K562 (cell line): ENCODE measurements at regions not wholly inside any gene's neighbourhood (a gene's known extent, or its start where the extent isn't known, plus 50 kb on each side); places are given as distances from the start of the nearest gene placed in this dataset.

Experiments used
- ATAC-seq: fragments of 200-7000 bp; cut with Tn5 transposase; 3 replicates; pipeline ENCODE4 v1.9.1; 2020; ENCODE audit warnings: moderate library complexity
- BruUV-seq: library from RNA; stranded (reverse); fragments of 400-500 nt; replicated peaks from 2 replicates; lab custom pipeline; 2021; lab: Mats Ljungman, UMichigan
- CTCF ChIA-PET: fragments of 300-600 bp; formaldehyde crosslinking; extraction: SDS; loops from one replicate; lab custom pipeline; 2021; ENCODE audit warnings: low intra/inter-chr PET ratio; lab: Yijun Ruan, JAX
- POLR2A ChIA-PET: fragments of 300-600, 350-650 bp; sonication (Branson Sonifier 250); formaldehyde crosslinking; extraction: SDS; loops from one replicate; lab custom pipeline; 2021; ENCODE audit warnings: antibody characterized with exemption, inconsistent platforms; lab: Yijun Ruan, JAX
- DNase-seq, 4 experiments: peaks; one replicate each; pipeline versions ENCODE4 v3.0.0 to v3.0.0-alpha.2; 2011 to 2018; ENCODE audit warnings: low spot score in 3 of 4, mixed read lengths in 3 of 4; ENCODE audit errors: extremely low read depth in 1 of 4
- FAIRE-seq: peaks from 2 replicates; lab custom pipeline; 2011; peaks lifted over from hg19 to GRCh38; lab: Jason Lieb, UNC
- H2AFZ ChIP-seq: 2 replicates; pipeline ENCODE4 v1.6.0; 2011; ENCODE audit warnings: low read depth, low read length, control low read depth, inconsistent platforms
- H3K27ac ChIP-seq: fragments of 200-600 bp; 3 replicates; pipeline ENCODE4 v1.8.0; 2011; ENCODE audit warnings: low read depth, mild to moderate bottlenecking, control low read depth, inconsistent platforms, low read length, moderate library complexity, mixed read lengths; ENCODE audit errors: extremely low read depth
- H3K27me3 ChIP-seq, 2 experiments: fragments of 300-600 bp in 1 of 2; 2 replicates in 1 of 2; 3 replicates in 1 of 2; pipeline versions ENCODE4 v1.6.0 to v1.8.0; 2011; ENCODE audit warnings: inconsistent platforms in 2 of 2, low read length in 2 of 2, mild to moderate bottlenecking in 1 of 2, mixed read lengths in 1 of 2, moderate library complexity in 1 of 2; ENCODE audit not compliant: control insufficient read depth in 2 of 2, insufficient read depth in 2 of 2
- H3K36me3 ChIP-seq: fragments of 300-600 bp; 3 replicates; pipeline ENCODE4 v1.8.0; 2011; ENCODE audit warnings: mild to moderate bottlenecking, low read length, inconsistent platforms; ENCODE audit not compliant: control insufficient read depth, insufficient read depth
- H3K4me1 ChIP-seq, 2 experiments: fragments of 200-600 bp in 1 of 2; replicated peaks in 1 of 2; 2 replicates in 1 of 2; 3 replicates in 1 of 2; pipeline versions ENCODE4 v1.5.1 to v1.8.0; 2011; ENCODE audit warnings: inconsistent platforms in 2 of 2, low read length in 2 of 2, mild to moderate bottlenecking in 1 of 2, mixed read lengths in 1 of 2, moderate library complexity in 1 of 2; ENCODE audit not compliant: control insufficient read depth in 2 of 2, insufficient read depth in 2 of 2
- H3K4me2 ChIP-seq: 2 replicates; pipeline ENCODE4 v1.6.1; 2011; ENCODE audit warnings: low read length, control low read depth, inconsistent platforms, mixed read lengths; ENCODE audit not compliant: insufficient read depth
- H3K4me3 ChIP-seq: fragments of 200-600 bp; sonication (generic), shearing (Covaris generic); 2 replicates; pipeline ENCODE4 v1.5.1; 2016; ENCODE audit warnings: control low read depth, inconsistent platforms
- H3K79me2 ChIP-seq: fragments of 200-600 bp; 3 replicates; pipeline ENCODE4 v1.8.0; 2011; ENCODE audit warnings: low read length, inconsistent platforms; ENCODE audit not compliant: control insufficient read depth, insufficient read depth
- H3K9ac ChIP-seq, 2 experiments: 2 replicates each; pipeline versions ENCODE4 v1.6.0 to v1.6.1; 2011; ENCODE audit warnings: low read depth in 2 of 2, low read length in 2 of 2, control low read depth in 1 of 2, inconsistent platforms in 1 of 2, mild to moderate bottlenecking in 1 of 2, mixed read lengths in 1 of 2; ENCODE audit not compliant: insufficient read depth in 1 of 2
- H3K9me1 ChIP-seq: one replicate; pipeline ENCODE4 v1.6.0; 2011; ENCODE audit warnings: inconsistent platforms, mild to moderate bottlenecking, low read length, moderate library complexity; ENCODE audit not compliant: control insufficient read depth, insufficient read depth
- H3K9me3 ChIP-seq: replicated peaks from 2 replicates; pipeline ENCODE4 v1.5.1; 2011; ENCODE audit warnings: low read depth, low read length, inconsistent platforms; ENCODE audit not compliant: control insufficient read depth, insufficient read depth
- H4K20me1 ChIP-seq: replicated peaks from 2 replicates; pipeline ENCODE4 v1.6.1; 2011; ENCODE audit warnings: low read length, inconsistent platforms, mixed read lengths; ENCODE audit not compliant: control insufficient read depth, insufficient read depth
- ARID3A ChIP-seq: IDR thresholded peaks from 2 replicates; pipeline ENCODE4 v1.6.1; 2012; ENCODE audit warnings: low read depth, low read length, improper control_type of control experiment, borderline replicate concordance
- CBX2 ChIP-seq: fragments of 200-600 bp; sonication (generic); IDR thresholded peaks from one replicate; pipeline ENCODE4 v1.6.1; 2012; ENCODE audit warnings: mild to moderate bottlenecking, low read length, inconsistent platforms; ENCODE audit not compliant: insufficient read depth, poor library complexity, severe bottlenecking
- CEBPZ ChIP-seq: fragments of 150-350 bp; IDR thresholded peaks from 2 replicates; pipeline ENCODE4 v1.6.1; 2014; ENCODE audit warnings: low read depth, mild to moderate bottlenecking, low read length, borderline replicate concordance
- HES1 ChIP-seq: fragments of 450-650 bp; IDR thresholded peaks from 2 replicates; pipeline ENCODE4 v1.6.1; 2016; ENCODE audit warnings: low read depth, mild to moderate bottlenecking, moderate library complexity
- JUNB ChIP-seq: fragments of 450-650 bp; formaldehyde crosslinking; conservative IDR thresholded peaks from 2 replicates; pipeline ENCODE4 v1.4.0; 2020; ENCODE audit warnings: mild to moderate bottlenecking
- KAT2B ChIP-seq: IDR thresholded peaks from one replicate; pipeline ENCODE4 v1.6.1; 2012; ENCODE audit warnings: low read depth, mild to moderate bottlenecking, control low read depth, inconsistent platforms, low read length, moderate library complexity
- MTA2 ChIP-seq: fragments of 450-650 bp; IDR thresholded peaks from 2 replicates; pipeline ENCODE4 v1.6.1; 2016; ENCODE audit warnings: low read depth
- PHTF2 ChIP-seq: fragments of 250-450 bp; sonication (Bioruptor Pico); IDR thresholded peaks from 2 replicates; pipeline ENCODE4 v1.5.0; 2021; ENCODE audit warnings: mild to moderate bottlenecking
- PRDM10 ChIP-seq: fragments of 450-650 bp; IDR thresholded peaks from 2 replicates; pipeline ENCODE4 v1.6.1; 2018; ENCODE audit not compliant: partially characterized antibody
- TARDBP ChIP-seq: fragments of 450-650 bp; IDR thresholded peaks from 2 replicates; pipeline ENCODE4 v1.6.1; 2016
- TRIM24 ChIP-seq, 2 experiments: fragments of 450-650 bp; IDR thresholded peaks; 2 replicates each; pipeline ENCODE4 v1.6.1; 2016
- ZNF232 ChIP-seq: sonication (generic); formaldehyde crosslinking; IDR thresholded peaks from 2 replicates; pipeline ENCODE4 v1.8.0; 2022; ENCODE audit warnings: mild to moderate bottlenecking, missing genetic modification reagents
- ZNF239 ChIP-seq: fragments of 250-450 bp; sonication (Bioruptor Pico); IDR thresholded peaks from 2 replicates; pipeline ENCODE4 v1.4.0; 2020; ENCODE audit warnings: mild to moderate bottlenecking
- ZNF77 ChIP-seq: fragments of 250-450 bp; sonication (Bioruptor Pico); IDR thresholded peaks from 2 replicates; pipeline ENCODE4 v1.5.0; 2020
- WGBS: fragments of 100-300 bp; shearing (Covaris generic); methylation state at CpG from one replicate; pipeline ENCODE4 v1.1.6; 2016; ENCODE audit warnings: low coverage, mixed read lengths; ENCODE audit not compliant: insufficient coverage; ENCODE audit errors: missing lambda C conversion rate; 5-methylcytosine and 5-hydroxymethylcytosine counted together
- in situ Hi-C: fragments of 300-500 bp; cut with MboI; formaldehyde crosslinking; loops from 4 replicates; pipeline ENCODE4 v1.15.0; 2018; ENCODE audit warnings: inconsistent platforms, mixed read lengths
- intact Hi-C: fragments of 100-400 bp; cut with micrococcal nuclease; formaldehyde crosslinking; loops from 2 replicates; pipeline ENCODE4 v1.14.2; 2022

GRCh38 chr12:42648061-42648460 is 58.5 kb upstream of the PRICKLE1 start:
- Histone ChIP-seq H3K4me1 (no peaks in the 10 kb centered on the region), H3K27me3 (no peaks in the 10 kb centered on the region), H3K79me2 (no peaks in the 10 kb centered on the region), H3K4me3 (no peak overlapping the region), H4K20me1 (no peaks in the 10 kb centered on the region), H3K36me3 (no peaks in the 10 kb centered on the region), H3K4me2 (no peak overlapping the region), H3K27ac (no peak overlapping the region), H3K9me3 (no peaks in the 10 kb centered on the region), H2AFZ (no peak overlapping the region), H3K9me1 (no peaks in the 10 kb centered on the region), H3K9ac (no peak overlapping the region)
- WGBS = 0% methylated on average over 2 of the region's 3 CpGs
- in situ Hi-C loops (no loop called here), intact Hi-C loops (no loop called here)
- BruUV-seq = no TSS peak
- no peak for FAIRE-seq
- no peak for DNase-seq
- no peak for ATAC-seq
- CTCF ChIA-PET = no interaction called here
- POLR2A ChIA-PET = no interaction called here
- TF ChIP-seq ZNF232 (CRISPR knock-in tag) (no peak), TRIM24 (IDR thresholded peaks at IDR 0.05) (no peak), ZNF77 (no peak), KAT2B (no peak), HES1 (no peak), PHTF2 (CRISPR knock-in tag) (no peak), JUNB (CRISPR knock-in tag) (no peak), PRDM10 (no peak), TARDBP (no peak), MTA2 (no peak), CEBPZ (no peak), CBX2 (no peak), ARID3A (no peak), ZNF239 (no peak)
